Lung (tissue), 11 donors: ENCODE measurements at regions not wholly inside any gene's neighbourhood (a gene's known extent, or its start where the extent isn't known, plus 50 kb on each side); places are given as distances from the start of the nearest gene placed in this dataset.

ENCODE experiments used
- ATAC-seq: fragments of 200-7000 bp; cut with Tn5 transposase; one replicate; pipeline ENCODE4 v1.9.1; 2020; ENCODE audit warnings: moderate number of reproducible peaks; ENCODE audit not compliant: insufficient read depth, low FRiP score
- DNase-seq, 3 donors: peaks; one replicate each; pipeline ENCODE4 v3.0.0-alpha.2; 2013 to 2017
- H3K27ac ChIP-seq, 2 donors: one replicate each; pipeline ENCODE4 v1.5.1; 2013; ENCODE audit warnings: mild to moderate bottlenecking in 2 of 2, moderate library complexity in 2 of 2, control low read depth in 1 of 2, inconsistent platforms in 1 of 2, low read depth in 1 of 2, low read length in 1 of 2
- H3K27me3 ChIP-seq, 3 donors: one replicate each; pipeline ENCODE4 v1.5.1; 2013; ENCODE audit warnings: low read length in 2 of 3; ENCODE audit not compliant: control insufficient read depth in 3 of 3, insufficient read depth in 3 of 3
- H3K36me3 ChIP-seq, 4 donors: one replicate each; pipeline ENCODE4 v1.5.1; 2013; ENCODE audit warnings: low read length in 4 of 4, mild to moderate bottlenecking in 1 of 4, moderate library complexity in 1 of 4; ENCODE audit not compliant: control insufficient read depth in 4 of 4, insufficient read depth in 4 of 4
- H3K4me1 ChIP-seq, 5 donors: one replicate each; pipeline ENCODE4 v1.5.1; 2013; ENCODE audit warnings: low read length in 5 of 5, mild to moderate bottlenecking in 2 of 5, moderate library complexity in 1 of 5; ENCODE audit not compliant: control insufficient read depth in 5 of 5, insufficient read depth in 5 of 5
- H3K4me3 ChIP-seq: one replicate; pipeline ENCODE4 v1.5.1; 2013; ENCODE audit warnings: mild to moderate bottlenecking, control low read depth, moderate library complexity
- H3K9ac ChIP-seq, 2 donors: one replicate each; pipeline ENCODE4 v1.5.1; 2013; ENCODE audit warnings: low read length in 2 of 2, control low read depth in 1 of 2; ENCODE audit not compliant: insufficient read depth in 1 of 2
- H3K9me3 ChIP-seq, 4 donors: one replicate each; pipeline ENCODE4 v1.5.1; 2013; ENCODE audit warnings: low read length in 3 of 4, mild to moderate bottlenecking in 1 of 4, moderate library complexity in 1 of 4; ENCODE audit not compliant: control insufficient read depth in 4 of 4, insufficient read depth in 3 of 4
- CTCF ChIP-seq: IDR thresholded peaks from 2 replicates; pipeline ENCODE4 v1.5.1; 2012; ENCODE audit warnings: mild to moderate bottlenecking; ENCODE audit errors: control extremely low read depth, extremely low read depth
- whole genome bisulfite sequencing, 2 donors: extraction: QIAGEN DNeasy Blood & Tissue Kit; methylation state at CpG; one replicate each; pipeline ENCODE4 v1.1.7; 2013; 5-methylcytosine and 5-hydroxymethylcytosine counted together
- donor health status: control.
- donor health status: control.
- donor health status: Bipolar disorder and iron deficiency.
- donor health status: healthy.
- donor health status: DM: yes; HTN: yes; CAD: no.

GRCh38 chr5:74092766-74093165, 466.8 kb downstream of the ARHGEF28 start:
- H3K27ac ChIP-seq, result no peak overlapping the region
- H3K4me1 ChIP-seq, result peaks cover 0 to 10% (median 0%) of the 10 kb centered on the region in 5 donors
- ATAC-seq, result no peak
- 94% methylated on average over 2 of the region's 2 CpGs for WGBS, 2 donors
- no peak for TF ChIP-seq CTCF
- no peaks in the 10 kb centered on the region for H3K27me3 ChIP-seq
- no peak for DNase-seq
- H3K4me3 ChIP-seq, result no peak overlapping the region
- H3K9ac ChIP-seq, result no peak overlapping the region
- H3K36me3 ChIP-seq, result no peaks in the 10 kb centered on the region
- no peaks in the 10 kb centered on the region for H3K9me3 ChIP-seq

GRCh38 chr5:74085782-74086181, 459.8 kb downstream of the ARHGEF28 start:
- no peaks in the 10 kb centered on the region for H3K27me3 ChIP-seq
- H3K9ac ChIP-seq, result no peak overlapping the region
- ATAC-seq, result peak; percentile 50
- H3K9me3 ChIP-seq, result no peaks in the 10 kb centered on the region
- no peak for DNase-seq
- no peak overlapping the region for H3K4me3 ChIP-seq
- WGBS, 2 donors, result 80 to 86% methylated on average over 2 of the region's 2 CpGs
- TF ChIP-seq CTCF, result no peak
- no peak overlapping the region for H3K27ac ChIP-seq
- H3K36me3 ChIP-seq, result peaks cover 0 to 2% (median 0%) of the 10 kb centered on the region in 4 donors
- H3K4me1 ChIP-seq, result no peaks in the 10 kb centered on the region

GRCh38 chr5:74085186-74085585, 459.2 kb downstream of the ARHGEF28 start:
- Histone ChIP-seq H3K9me3 (no peaks in the 10 kb centered on the region), H3K36me3 (peaks cover 0 to 2% (median 0%) of the 10 kb centered on the region in 4 donors), H3K4me1 (peaks cover 0 to 4% (median 0%) of the 10 kb centered on the region in 5 donors), H3K4me3 (no peak overlapping the region), H3K27me3 (no peaks in the 10 kb centered on the region), H3K9ac (no peak overlapping the region), H3K27ac (peak overlapping the region in 1 of 2 donors; percentile 39)
- no peak for DNase-seq
- TF ChIP-seq CTCF, result no peak
- ATAC-seq, result no peak
- 36 to 43% methylated on average over 4 of the region's 4 CpGs for WGBS, 2 donors
